Cortex of kidney (tissue), 1 donor: ENCODE measurements at regions not wholly inside any gene's neighbourhood (a gene's known extent, or its start where the extent isn't known, plus 50 kb on each side); places are given as distances from the start of the nearest gene placed in this dataset.
"Not testable (repeated sequence)": the region's sequence is repeated elsewhere in the genome, so short reads cannot be mapped to it uniquely, and the experiment has no call there.

Experiments
- DNase-seq: peaks from one replicate; lab custom pipeline; 2025; lab: John Stamatoyannopoulos, UW

- DNase-seq = not testable (repeated sequence)
Measured at GRCh38 chr20:30295967-30296366, 961.5 kb upstream of the DEFB115 start.

DNA sequence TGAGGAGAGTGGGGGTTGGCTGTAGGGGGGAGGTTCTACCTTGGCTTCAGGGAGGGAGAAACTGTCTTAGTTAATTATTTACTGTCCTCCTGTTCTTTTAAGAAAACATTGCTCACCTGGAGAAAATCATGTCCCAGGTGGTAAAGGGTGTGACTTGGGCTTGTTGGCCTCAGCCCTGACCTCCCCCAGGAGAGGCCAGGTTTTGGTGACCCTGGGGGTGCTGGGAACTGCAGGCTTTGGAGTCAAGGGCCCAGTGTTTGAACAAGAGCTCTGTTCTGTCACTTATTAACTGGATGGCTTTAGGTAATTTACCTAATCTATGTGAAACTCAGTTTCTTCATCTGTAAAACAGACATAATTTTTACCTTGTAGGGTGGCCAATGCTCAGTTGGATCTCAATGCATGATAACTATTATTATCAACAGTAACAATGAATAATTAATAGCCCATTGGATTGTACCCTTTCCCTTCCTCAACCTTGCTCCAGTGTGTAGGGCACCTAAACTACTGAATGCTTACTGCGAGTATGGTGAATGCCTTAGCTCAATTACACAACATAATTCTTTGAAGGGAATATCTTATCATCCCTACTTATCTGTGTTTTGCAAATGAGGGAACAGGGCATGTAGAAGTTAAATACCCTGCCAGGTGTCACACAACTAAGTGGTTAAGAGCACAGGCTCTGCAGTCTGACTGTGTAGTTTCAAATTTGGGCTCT is 959.4 kb upstream of the DEFB115 start:
- DNase-seq = not testable (repeated sequence)

DNA sequence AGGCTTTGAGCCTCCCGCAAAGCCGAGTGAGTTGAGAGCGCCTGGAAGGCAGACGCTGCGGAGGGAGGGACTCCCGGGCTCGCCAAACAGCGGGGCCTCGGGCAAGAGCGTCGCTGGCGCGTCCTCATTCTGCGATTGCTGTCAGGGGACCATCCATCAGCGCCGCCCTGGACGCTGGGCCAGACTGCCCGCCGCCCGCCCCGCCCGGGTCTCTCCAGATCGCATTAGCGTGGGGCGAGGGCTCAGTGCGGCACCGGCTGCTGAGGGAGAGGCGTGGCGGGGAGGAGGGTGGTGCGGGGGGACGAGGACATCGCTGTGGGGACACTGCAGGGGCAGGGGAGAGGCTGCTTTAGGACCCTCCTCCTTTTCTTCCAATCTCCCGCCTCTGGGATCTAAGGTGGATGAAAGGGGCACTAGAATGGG is 957.2 kb upstream of the DEFB115 start:
- DNase-seq = not testable (repeated sequence)

GRCh38 chr20:30302786-30303185 is 954.7 kb upstream of the DEFB115 start:
- not testable (repeated sequence) for DNase-seq

DNA sequence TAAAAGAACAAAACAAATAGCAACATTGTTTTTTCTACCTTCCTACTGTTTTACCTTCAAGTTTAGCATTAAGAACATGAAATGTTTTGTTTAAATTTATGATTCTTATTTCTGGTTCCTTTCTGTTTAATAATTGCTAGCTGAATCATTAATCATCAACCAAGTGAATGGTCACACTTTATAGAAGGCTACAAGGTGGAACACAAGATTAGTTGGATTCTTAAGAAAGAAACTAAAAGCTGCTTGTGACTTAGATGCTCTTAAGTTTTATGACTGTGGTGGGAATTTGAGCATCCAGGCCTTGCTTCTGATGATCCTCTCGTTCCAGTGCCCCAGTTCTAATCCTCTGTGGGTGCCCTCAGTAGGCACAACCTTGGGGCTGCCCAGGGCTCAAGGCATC is 947.5 kb upstream of the DEFB115 start:
- not testable (repeated sequence) for DNase-seq

DNA sequence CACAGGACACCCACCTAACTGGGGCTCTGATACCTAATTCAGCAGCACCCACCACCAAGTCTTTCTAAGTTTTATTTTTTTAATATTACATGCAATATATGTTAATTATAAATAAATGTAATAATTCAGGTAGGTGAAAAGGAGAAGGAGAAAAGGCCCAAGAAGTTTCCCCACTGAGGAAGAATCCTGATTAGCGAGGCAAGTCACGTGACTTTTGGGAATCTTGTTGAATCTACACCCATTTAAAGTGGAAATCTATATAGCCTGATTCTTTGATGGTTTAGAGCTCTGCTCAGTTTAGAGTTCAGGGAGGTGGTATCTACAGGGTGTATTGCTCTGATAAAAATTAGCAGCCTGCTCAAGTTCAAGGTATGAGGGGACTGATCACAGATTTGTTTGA is 947.1 kb upstream of the DEFB115 start:
- not testable (repeated sequence) for DNase-seq

DNA sequence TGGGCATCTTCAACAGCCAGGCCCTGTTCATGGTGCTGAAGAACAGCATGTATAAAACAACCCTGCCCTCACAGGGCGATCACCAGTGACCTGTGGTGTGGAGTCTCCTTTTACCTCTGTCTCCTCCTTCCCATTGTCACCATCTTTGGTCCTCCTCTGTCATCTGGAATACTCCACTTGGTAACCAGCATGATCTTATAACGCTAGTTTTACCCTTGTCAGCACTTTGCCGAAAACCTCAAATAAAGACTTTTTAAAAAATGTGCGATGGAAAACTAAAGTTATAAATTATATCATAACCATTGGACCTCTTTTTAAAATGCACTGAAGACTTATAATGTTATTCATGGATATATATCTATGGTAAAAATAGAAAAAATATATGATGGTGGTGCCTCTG is 945.2 kb upstream of the DEFB115 start:
- DNase-seq = not testable (repeated sequence)

- DNase-seq = not testable (repeated sequence)
Measured at GRCh38 chr20:30313660-30314059, 943.8 kb upstream of the DEFB115 start.

- not testable (repeated sequence) for DNase-seq
Measured at GRCh38 chr20:30316063-30316462, 941.4 kb upstream of the DEFB115 start.

- DNase-seq = not testable (repeated sequence)
Measured at GRCh38 chr20:30316532-30317299, 940.7 kb upstream of the DEFB115 start.

- DNase-seq = not testable (repeated sequence)
Measured at GRCh38 chr20:30333744-30334143, 923.7 kb upstream of the DEFB115 start.

DNA sequence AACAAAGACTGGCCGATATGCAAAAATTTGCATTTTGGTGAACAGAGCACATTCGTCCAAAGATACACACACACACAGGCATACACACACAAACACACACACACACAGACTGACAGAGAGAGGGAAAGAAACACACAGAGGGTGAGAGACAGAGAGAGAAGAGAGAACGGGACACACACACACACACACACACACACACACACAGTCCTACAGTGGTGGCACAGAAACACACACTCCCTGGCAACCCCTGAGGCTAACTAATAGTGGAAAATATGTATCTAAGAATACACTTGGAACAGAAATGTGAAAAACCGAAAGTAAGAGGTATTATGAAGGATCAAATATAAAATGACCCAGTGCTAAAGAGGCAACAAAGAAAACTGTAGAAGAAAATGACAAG is 919.9 kb upstream of the DEFB115 start:
- DNase-seq = not testable (repeated sequence)

GRCh38 chr20:30348932-30349331 is 908.5 kb upstream of the DEFB115 start:
- DNase-seq = not testable (repeated sequence)

DNA sequence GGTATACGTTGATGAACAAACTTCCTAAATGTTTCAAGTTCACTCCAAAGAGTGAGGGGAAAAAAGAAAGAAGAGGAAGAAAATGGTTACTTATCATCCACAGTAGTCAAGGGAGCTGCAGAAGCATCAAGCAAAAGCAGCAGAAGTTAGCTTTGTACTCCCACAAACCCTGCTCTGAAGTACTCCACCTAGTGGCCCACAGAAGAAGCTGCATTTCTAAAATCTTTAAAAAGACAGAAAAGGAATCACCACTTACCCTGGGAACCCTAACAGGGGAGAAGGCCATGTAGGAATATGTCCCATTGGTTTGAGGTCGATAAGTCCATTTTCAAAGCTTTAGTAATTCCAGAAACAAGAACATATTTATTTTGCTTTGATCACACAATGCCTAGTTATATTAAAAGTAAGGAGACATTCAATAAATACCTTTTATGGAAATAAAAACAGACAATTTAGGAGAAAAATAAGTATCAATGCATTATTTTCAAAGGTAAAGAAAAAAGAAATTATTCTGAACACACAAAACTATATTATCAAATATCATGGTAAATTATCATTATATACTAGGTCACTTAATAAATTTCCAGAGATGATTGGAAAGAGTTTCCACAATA is 900.5 kb upstream of the DEFB115 start:
- DNase-seq = not testable (repeated sequence)

- not testable (repeated sequence) for DNase-seq
Measured at GRCh38 chr20:30361756-30362155, 895.7 kb upstream of the DEFB115 start.

- DNase-seq = not testable (repeated sequence)
Measured at GRCh38 chr20:30376430-30376766, 881.1 kb upstream of the DEFB115 start.

GRCh38 chr20:30376767-30377658 is 880.5 kb upstream of the DEFB115 start:
- no peak for DNase-seq

- DNase-seq = not testable (repeated sequence)
Measured at GRCh38 chr20:30378317-30378716, 879.1 kb upstream of the DEFB115 start.

GRCh38 chr20:30378721-30379120 is 878.7 kb upstream of the DEFB115 start:
- not testable (repeated sequence) for DNase-seq

- not testable (repeated sequence) for DNase-seq
Measured at GRCh38 chr20:30384841-30385240, 872.6 kb upstream of the DEFB115 start.

- not testable (repeated sequence) for DNase-seq
Measured at GRCh38 chr20:30386099-30386498, 871.4 kb upstream of the DEFB115 start.

DNA sequence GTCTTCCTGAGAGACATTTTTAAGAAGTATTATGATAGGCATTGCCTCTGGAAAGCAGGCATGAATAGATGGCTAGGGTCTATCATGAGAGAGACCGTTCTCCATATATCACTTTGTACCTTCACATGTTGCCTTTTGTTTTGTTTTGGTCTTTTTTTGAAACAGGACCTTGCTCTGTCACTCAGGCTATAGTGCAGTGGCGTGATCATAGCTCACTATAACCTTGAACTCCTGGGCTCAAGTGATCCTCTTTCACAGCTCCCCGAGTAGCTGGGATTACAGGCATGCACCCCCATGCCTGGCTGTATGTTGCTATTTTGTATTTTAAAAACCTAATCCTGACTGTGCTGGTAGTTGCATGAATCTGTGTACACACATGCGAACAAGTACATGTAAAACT is 869.6 kb upstream of the DEFB115 start:
- not testable (repeated sequence) for DNase-seq
